ENCODE measurements at regions not wholly inside any gene's neighbourhood (a gene's known extent, or its start where the extent isn't known, plus 50 kb on each side); places are given as distances from the start of the nearest gene placed in this dataset.

DNA sequence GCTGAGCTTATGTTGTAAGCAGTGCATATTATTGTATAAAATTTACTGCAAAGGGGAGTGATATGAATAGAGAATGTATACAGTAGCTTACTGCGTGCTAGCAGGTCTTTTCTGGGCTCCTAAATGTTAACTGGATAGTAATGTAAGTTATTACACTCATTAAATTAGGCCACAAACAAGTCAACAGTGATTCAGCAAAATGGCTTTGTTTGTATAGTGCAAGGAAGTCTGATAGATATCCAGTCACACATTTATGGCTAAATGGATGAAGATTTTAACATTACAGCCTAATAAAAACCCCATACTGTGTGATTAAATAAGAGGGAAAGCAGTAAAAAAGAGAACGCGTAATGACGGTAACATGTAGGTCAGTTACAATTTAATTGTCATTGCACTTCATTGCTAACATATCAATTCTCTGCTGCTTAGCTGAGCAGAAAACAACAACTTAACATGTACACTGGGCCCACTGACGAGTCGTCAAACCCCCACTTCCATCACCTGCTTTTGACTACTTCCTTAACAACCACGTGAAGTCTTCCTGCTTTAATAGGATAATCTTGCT lies 665.0 kb upstream of the FANCL start:
- H4K8ac ChIP-seq (ENCODE audit: extremely low read depth, insufficient read depth, low read length) = no peak overlapping the region
- H3K79me2 ChIP-seq (ENCODE audit: control insufficient read depth in 1 of 2, insufficient read depth in 2 of 2, low read length in 2 of 2) = no peaks in the 10 kb centered on the region
- no peak overlapping the region for H3K14ac ChIP-seq (ENCODE audit: insufficient read length)
- H3K4ac ChIP-seq (replicated peaks; ENCODE audit: insufficient read length, low read depth, low read length) = no peak overlapping the region
- H3K4me3 ChIP-seq (ENCODE audit: extremely low read depth in 1 of 4, insufficient read depth in 2 of 4, low read depth in 3 of 4, low read length in 4 of 4) = no peak overlapping the region
- no peak overlapping the region for H2BK120ac ChIP-seq (replicated peaks; ENCODE audit: low read depth, low read length)
- DNase-seq (ENCODE audit: low read depth in 1 of 2, low spot score in 2 of 2) (no peak), FAIRE-seq (no peak)
- no peaks in the 10 kb centered on the region for H4K20me1 ChIP-seq (replicated peaks in 1 of 2; ENCODE audit: control insufficient read depth in 1 of 2, insufficient read depth in 2 of 2, low read length in 2 of 2)
- H3K9me3 ChIP-seq (ENCODE audit: insufficient read depth in 2 of 2, low read depth in 1 of 2, low read length in 1 of 2) = no peaks in the 10 kb centered on the region
- no peak overlapping the region for H3K27ac ChIP-seq (ENCODE audit: low read depth, low read length)
- no peak overlapping the region for H4K91ac ChIP-seq (replicated peaks; ENCODE audit: insufficient read length, low read length)
- H3K36me3 ChIP-seq (ENCODE audit: control insufficient read depth in 2 of 4, insufficient read depth in 4 of 4, low read length in 3 of 4) = no peaks in the 10 kb centered on the region
- CTCF ChIA-PET (ENCODE audit: partially characterized antibody) = interaction anchor here (0.9 kb wide), 2 partner anchors 15 to 46 kb away, joined by 3 read pairs; no protein-coding TSS in a partner anchor
- H2BK12ac ChIP-seq (ENCODE audit: low read depth, low read length) = no peak overlapping the region
- H2BK15ac ChIP-seq (ENCODE audit: low read length) = no peak overlapping the region
- H3K9ac ChIP-seq (replicated peaks in 1 of 4; ENCODE audit: extremely low read depth in 1 of 4, low read depth in 3 of 4, low read length in 3 of 4) = no peak overlapping the region
- H3K4me2 ChIP-seq (ENCODE audit: insufficient read depth in 1 of 2, low read depth in 2 of 2, low read length in 2 of 2) = no peak overlapping the region
- H3K4me1 ChIP-seq (replicated peaks in 1 of 4; ENCODE audit: control insufficient read depth in 3 of 4, insufficient read depth in 4 of 4, low read length in 3 of 4) = 0 out of 7 replicates have a peak, but pooled peaks cover 0 to 3% (median 0%) of the 10 kb centered on the region in 4 experiments
- no peak overlapping the region for H2AFZ ChIP-seq (ENCODE audit: low read length)
- H2BK20ac ChIP-seq (ENCODE audit: low read length) = no peak overlapping the region
- H3K79me1 ChIP-seq (ENCODE audit: low read depth, low read length) = no peaks in the 10 kb centered on the region
- no peak overlapping the region for H4K5ac ChIP-seq (ENCODE audit: insufficient read length, low read depth, low read length)
- WGBS, 2 experiments (ENCODE audit: extremely low coverage in 1 of 2, insufficient coverage in 1 of 2, insufficient read length in 1 of 2, insufficient replicate concordance in 2 of 2, low coverage in 1 of 2, low lambda C conversion rate in 2 of 2, missing lambda C conversion rate in 1 of 2) = 80% methylated on average over 7 of the region's 7 CpGs; no CpG with 5 or more reads in 1 of the 2 experiments
- H3K56ac ChIP-seq (replicated peaks; ENCODE audit: insufficient read length, low read depth, low read length) = no peak overlapping the region
- POLR2A ChIA-PET (ENCODE audit: partially characterized antibody) = no interaction called here
- peaks cover 2% of the 10 kb centered on the region; the same call in 1 of the 2 replicates for H3K23me2 ChIP-seq (ENCODE audit: low read depth, low read length)
- H2AK5ac ChIP-seq (ENCODE audit: low read depth, low read length) = no peak overlapping the region
- no peak overlapping the region for H3K18ac ChIP-seq (ENCODE audit: extremely low read depth, low read length)
- no peak overlapping the region for H2BK5ac ChIP-seq (ENCODE audit: low read depth, low read length)
- H3K27me3 ChIP-seq (replicated peaks in 1 of 4; ENCODE audit: control insufficient read depth in 3 of 4, extremely low read depth in 1 of 4, insufficient read depth in 3 of 4, low read length in 3 of 4) = no peaks in the 10 kb centered on the region
- no peak overlapping the region for H3K23ac ChIP-seq (ENCODE audit: insufficient read length)
